Fibroblast of skin of right quadriceps (primary cell): ENCODE measurements at regions not wholly inside any gene's neighbourhood (a gene's known extent, or its start where the extent isn't known, plus 50 kb on each side); places are given as distances from the start of the nearest gene placed in this dataset.
"Not testable (repeated sequence)": the region's sequence is repeated elsewhere in the genome, so short reads cannot be mapped to it uniquely, and the experiment has no call there.

Experiments
- DNase-seq: peaks from one replicate; pipeline ENCODE4 v3.0.0-alpha.2; 2013

GRCh38 chr16:27639561-27640276, 89.8 kb downstream of the KATNIP start:
- DNase-seq = peak; percentile 49

GRCh38 chr16:27640277-27640600, 90.3 kb downstream of the KATNIP start:
- no peak for DNase-seq

GRCh38 chr16:27641260-27641659, 91.3 kb downstream of the KATNIP start:
- DNase-seq = no peak

GRCh38 chr16:27641734-27642415, 91.9 kb downstream of the KATNIP start:
- DNase-seq = not testable (repeated sequence)

- no peak for DNase-seq
Measured at GRCh38 chr16:27642756-27643155, 92.8 kb downstream of the KATNIP start.

- DNase-seq = no peak
Measured at GRCh38 chr16:27644165-27644564, 94.2 kb downstream of the KATNIP start.

- no peak for DNase-seq
Measured at GRCh38 chr16:27645396-27645795, 95.5 kb downstream of the KATNIP start.

GRCh38 chr16:27646806-27647205, 96.9 kb downstream of the KATNIP start:
- no peak for DNase-seq

GRCh38 chr16:27649021-27649420, 99.1 kb downstream of the KATNIP start:
- no peak for DNase-seq

GRCh38 chr16:27650073-27650701, 100.2 kb downstream of the KATNIP start:
- DNase-seq = no peak

GRCh38 chr16:27651301-27651700, 101.4 kb downstream of the KATNIP start:
- no peak for DNase-seq

- DNase-seq = no peak
Measured at GRCh38 chr16:27657811-27658210, 107.9 kb downstream of the KATNIP start.

GRCh38 chr16:27660507-27660906, 110.6 kb downstream of the KATNIP start:
- DNase-seq = no peak

GRCh38 chr16:27663235-27663634, 113.3 kb downstream of the KATNIP start:
- DNase-seq = not testable (repeated sequence)

- DNase-seq = peak; percentile 32
Measured at GRCh38 chr16:27665881-27666280, 115.9 kb downstream of the KATNIP start.

- DNase-seq = no peak
Measured at GRCh38 chr16:27670071-27670810, 120.3 kb downstream of the KATNIP start.

GRCh38 chr16:27671410-27671809, 121.5 kb downstream of the KATNIP start:
- no peak for DNase-seq

GRCh38 chr16:27676839-27677238, 126.9 kb downstream of the KATNIP start:
- DNase-seq = peak; percentile 49

GRCh38 chr16:27677263-27677662, 127.3 kb downstream of the KATNIP start:
- DNase-seq = no peak

- peak; percentile 9 for DNase-seq
Measured at GRCh38 chr16:27678955-27679354, 129.0 kb downstream of the KATNIP start.

GRCh38 chr16:27679899-27680298, 130.0 kb downstream of the KATNIP start:
- DNase-seq = no peak

GRCh38 chr16:27681681-27682080, 131.7 kb downstream of the KATNIP start:
- DNase-seq = no peak

- DNase-seq = no peak
Measured at GRCh38 chr16:27684047-27684446, 134.1 kb downstream of the KATNIP start.

- DNase-seq = peak; percentile 41
Measured at GRCh38 chr16:27685807-27686206, 135.9 kb downstream of the KATNIP start.
